ENCODE measurements at regions not wholly inside any gene's neighbourhood (a gene's known extent, or its start where the extent isn't known, plus 50 kb on each side); places are given as distances from the start of the nearest gene placed in this dataset.

- TF ChIP-seq CTCF (IDR thresholded peaks at IDR 0.05; ENCODE audit: insufficient read depth, missing control alignments), result no peak
- DNase-seq (ENCODE audit: insufficient read length, low spot score), result no peak
- no peak for FAIRE-seq
These were observed 416.1 kb downstream of the LPIN1 start for GRCh38 chr2:12162269-12163247.

- no peak for TF ChIP-seq CTCF (IDR thresholded peaks at IDR 0.05; ENCODE audit: insufficient read depth, missing control alignments)
- FAIRE-seq (no peak), DNase-seq (ENCODE audit: insufficient read length, low spot score) (no peak)
These were observed 417.4 kb downstream of the LPIN1 start for GRCh38 chr2:12163866-12164265.

GRCh38 chr2:12164689-12165088 lies 418.3 kb downstream of the LPIN1 start:
- no peak for DNase-seq (ENCODE audit: insufficient read length, low spot score)
- no peak for FAIRE-seq
- TF ChIP-seq CTCF (IDR thresholded peaks at IDR 0.05; ENCODE audit: insufficient read depth, missing control alignments), result no peak

GRCh38 chr2:12167525-12168317 lies 421.3 kb downstream of the LPIN1 start:
- no peak for DNase-seq (ENCODE audit: insufficient read length, low spot score)
- no peak for FAIRE-seq
- TF ChIP-seq CTCF (IDR thresholded peaks at IDR 0.05; ENCODE audit: insufficient read depth, missing control alignments), result no peak

- TF ChIP-seq CTCF (IDR thresholded peaks at IDR 0.05; ENCODE audit: insufficient read depth, missing control alignments), result no peak
- DNase-seq (ENCODE audit: insufficient read length, low spot score) (no peak), FAIRE-seq (no peak)
These were observed 421.9 kb downstream of the LPIN1 start for GRCh38 chr2:12168354-12168753.

GRCh38 chr2:12168791-12169388 lies 422.5 kb downstream of the LPIN1 start:
- DNase-seq (ENCODE audit: insufficient read length, low spot score) (no peak), FAIRE-seq (no peak)
- no peak for TF ChIP-seq CTCF (IDR thresholded peaks at IDR 0.05; ENCODE audit: insufficient read depth, missing control alignments)
